PC-9 (cell line): ENCODE measurements at regions not wholly inside any gene's neighbourhood (a gene's known extent, or its start where the extent isn't known, plus 50 kb on each side); places are given as distances from the start of the nearest gene placed in this dataset.

ENCODE experiments used
- BruUV-seq: library from RNA; stranded (reverse); fragments of 400-500 nt; replicated peaks from 2 replicates; lab custom pipeline; 2021; lab: Mats Ljungman, UMichigan
- CTCF ChIA-PET: fragments of 300-600 bp; sonication (Branson Sonifier 250); formaldehyde crosslinking; loops from one replicate; lab custom pipeline; 2022; ENCODE audit warnings: antibody characterized with exemption; lab: Charles Lee
- POLR2A ChIA-PET: fragments of 300-600 bp; sonication (Branson Sonifier 250); formaldehyde crosslinking; loops from one replicate; lab custom pipeline; 2022; ENCODE audit warnings: antibody characterized with exemption; ENCODE audit not compliant: unreplicated experiment; lab: Charles Lee
- DNase-seq, 2 experiments: peaks; one replicate each; pipeline versions ENCODE4 v3.0.0 to v3.0.0-alpha.2; 2015 to 2022; ENCODE audit warnings: mixed read lengths in 1 of 2
- H2AFZ ChIP-seq: fragments of 200-600 bp; sonication (generic); 2 replicates; pipeline ENCODE4 v1.8.1; 2017; ENCODE audit warnings: antibody characterized with exemption
- H3F3A ChIP-seq: fragments of 200-600 bp; sonication (generic); 2 replicates; pipeline ENCODE4 v1.8.1; 2017; ENCODE audit warnings: antibody characterized with exemption, mild to moderate bottlenecking, low read depth; ENCODE audit not compliant: insufficient read depth
- H3K27ac ChIP-seq: fragments of 200-600 bp; sonication (generic); 2 replicates; pipeline ENCODE4 v1.6.1; 2016; ENCODE audit warnings: mixed run types
- H3K27me3 ChIP-seq: fragments of 200-600 bp; sonication (generic); 2 replicates; pipeline ENCODE4 v1.6.1; 2016; ENCODE audit warnings: low read depth, mixed run types; ENCODE audit not compliant: insufficient read depth
- H3K36me3 ChIP-seq: fragments of 200-600 bp; sonication (generic); 2 replicates; pipeline ENCODE4 v1.6.1; 2016; ENCODE audit warnings: low read depth, mixed run types
- H3K4me1 ChIP-seq: fragments of 200-600 bp; sonication (generic); replicated peaks from 2 replicates; pipeline ENCODE4 v1.6.1; 2016; ENCODE audit warnings: mixed run types; ENCODE audit not compliant: insufficient read depth
- H3K4me2 ChIP-seq: fragments of 200-600 bp; sonication (generic); 2 replicates; pipeline ENCODE4 v1.6.1; 2017; ENCODE audit warnings: mixed run types
- H3K4me3 ChIP-seq: fragments of 200-600 bp; sonication (generic); 2 replicates; pipeline ENCODE4 v1.6.1; 2016; ENCODE audit warnings: mixed run types
- H3K79me2 ChIP-seq: fragments of 200-600 bp; sonication (generic); 2 replicates; pipeline ENCODE4 v1.6.1; 2017; ENCODE audit warnings: low read depth, mixed run types
- H3K9me2 ChIP-seq: fragments of 200-600 bp; sonication (generic); 2 replicates; pipeline ENCODE4 v1.8.1; 2017; ENCODE audit warnings: mild to moderate bottlenecking; ENCODE audit not compliant: insufficient read depth
- H3K9me3 ChIP-seq: fragments of 200-600 bp; sonication (generic); 2 replicates; pipeline ENCODE4 v1.8.1; 2016; ENCODE audit warnings: low read depth; ENCODE audit not compliant: insufficient read depth
- H4K20me1 ChIP-seq: fragments of 200-600 bp; sonication (generic); 2 replicates; pipeline ENCODE4 v1.8.1; 2017; ENCODE audit not compliant: insufficient read depth
- EZH2 ChIP-seq: fragments of 200-600 bp; sonication (generic); IDR thresholded peaks from 2 replicates; pipeline ENCODE4 v1.8.0; 2017; ENCODE audit warnings: antibody characterized with exemption, low read depth
- intact Hi-C: fragments of 100-400 bp; cut with micrococcal nuclease; formaldehyde crosslinking; loops from one replicate; pipeline ENCODE4 v1.10.0; 2022; ENCODE audit not compliant: unreplicated experiment
- TF ChIP-seq, protein P1 (sequence below): fragments of 200-600 bp; sonication (generic); conservative IDR thresholded peaks from 2 replicates; pipeline ENCODE4 v1.6.1; 2017; ENCODE audit warnings: mixed run types, antibody characterized with exemption, mild to moderate bottlenecking, moderate library complexity

DNA sequence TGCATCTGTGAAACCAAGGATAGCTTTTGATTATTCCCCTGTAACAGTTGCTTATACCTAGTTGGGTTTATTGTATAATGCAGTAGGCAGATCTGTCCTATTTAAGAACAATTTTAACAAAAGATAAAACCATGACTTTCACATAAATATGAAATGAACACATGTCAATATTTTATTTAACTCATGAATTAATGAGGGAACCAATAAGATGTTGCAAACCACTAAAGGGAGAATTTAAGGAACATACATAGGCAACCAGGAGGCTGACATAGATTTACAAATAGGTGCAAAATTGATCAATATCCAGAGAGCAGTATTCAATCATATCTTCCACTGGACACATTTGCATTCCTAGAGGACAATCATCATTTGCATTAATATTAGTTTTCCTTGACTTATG, 280.0 kb upstream of the BRINP1 start:
- ChIA-PET POLR2A (no interaction called here), CTCF (no interaction called here)
- Histone ChIP-seq H3K9me3 (no peaks in the 10 kb centered on the region), H3K4me1 (no peaks in the 10 kb centered on the region), H3K36me3 (no peaks in the 10 kb centered on the region), H3K27ac (no peak overlapping the region), H3F3A (no peaks in the 10 kb centered on the region), H2AFZ (no peak overlapping the region), H3K27me3 (no peaks in the 10 kb centered on the region), H3K4me3 (no peak overlapping the region), H3K4me2 (no peak overlapping the region), H3K79me2 (no peaks in the 10 kb centered on the region), H4K20me1 (no peaks in the 10 kb centered on the region), H3K9me2 (no peaks in the 10 kb centered on the region)
- TF ChIP-seq, protein P1, sequence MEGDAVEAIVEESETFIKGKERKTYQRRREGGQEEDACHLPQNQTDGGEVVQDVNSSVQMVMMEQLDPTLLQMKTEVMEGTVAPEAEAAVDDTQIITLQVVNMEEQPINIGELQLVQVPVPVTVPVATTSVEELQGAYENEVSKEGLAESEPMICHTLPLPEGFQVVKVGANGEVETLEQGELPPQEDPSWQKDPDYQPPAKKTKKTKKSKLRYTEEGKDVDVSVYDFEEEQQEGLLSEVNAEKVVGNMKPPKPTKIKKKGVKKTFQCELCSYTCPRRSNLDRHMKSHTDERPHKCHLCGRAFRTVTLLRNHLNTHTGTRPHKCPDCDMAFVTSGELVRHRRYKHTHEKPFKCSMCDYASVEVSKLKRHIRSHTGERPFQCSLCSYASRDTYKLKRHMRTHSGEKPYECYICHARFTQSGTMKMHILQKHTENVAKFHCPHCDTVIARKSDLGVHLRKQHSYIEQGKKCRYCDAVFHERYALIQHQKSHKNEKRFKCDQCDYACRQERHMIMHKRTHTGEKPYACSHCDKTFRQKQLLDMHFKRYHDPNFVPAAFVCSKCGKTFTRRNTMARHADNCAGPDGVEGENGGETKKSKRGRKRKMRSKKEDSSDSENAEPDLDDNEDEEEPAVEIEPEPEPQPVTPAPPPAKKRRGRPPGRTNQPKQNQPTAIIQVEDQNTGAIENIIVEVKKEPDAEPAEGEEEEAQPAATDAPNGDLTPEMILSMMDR: no peak
- no peak for TF ChIP-seq EZH2
- DNase-seq: no peak
- intact Hi-C loops: no loop called here
- no TSS peak for BruUV-seq

DNA sequence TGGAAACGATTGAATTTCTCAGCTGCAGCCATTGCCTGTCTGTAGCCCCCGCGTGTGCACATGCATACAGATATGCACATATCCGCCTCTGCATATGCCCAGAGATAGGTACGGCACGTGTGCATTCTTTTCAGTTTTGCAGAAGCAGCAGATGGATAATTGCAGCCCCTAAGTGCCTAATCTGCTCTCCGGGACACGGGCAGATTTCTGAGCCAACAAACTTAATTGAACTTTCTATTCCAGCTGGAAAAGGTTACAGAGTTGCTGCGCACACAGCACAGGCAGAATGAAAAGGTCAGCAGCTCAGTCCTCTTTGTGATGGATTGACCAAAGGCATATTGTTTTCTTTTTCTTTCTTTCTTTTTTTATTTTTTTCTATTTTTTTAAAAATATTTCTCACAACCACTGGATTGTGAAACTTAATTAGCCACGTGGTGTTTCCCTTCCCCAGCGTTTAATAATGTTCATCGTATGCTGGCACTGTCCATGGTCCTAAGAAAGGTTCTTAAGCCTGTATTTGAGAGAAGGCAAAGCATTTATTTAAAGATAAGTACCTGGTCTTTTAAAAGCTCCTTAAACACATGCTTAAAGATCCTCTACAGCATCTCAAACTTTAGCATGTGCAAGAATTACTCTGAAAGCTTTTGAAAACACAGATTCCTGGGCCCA, 270.2 kb upstream of the BRINP1 start:
- no peaks in the 10 kb centered on the region for H4K20me1 ChIP-seq
- no peaks in the 10 kb centered on the region for H3K4me1 ChIP-seq
- H3K9me3 ChIP-seq: no peaks in the 10 kb centered on the region
- H3K9me2 ChIP-seq: no peaks in the 10 kb centered on the region
- no peak for DNase-seq
- TF ChIP-seq, protein P1: no peak
- no peak for TF ChIP-seq EZH2
- no peak overlapping the region for H3K27ac ChIP-seq
- ChIA-PET CTCF (no interaction called here), POLR2A (no interaction called here)
- intact Hi-C loops: no loop called here
- H2AFZ ChIP-seq: no peak overlapping the region
- H3K27me3 ChIP-seq: no peaks in the 10 kb centered on the region
- no peak overlapping the region for H3K4me3 ChIP-seq
- no peaks in the 10 kb centered on the region for H3F3A ChIP-seq
- no peaks in the 10 kb centered on the region for H3K36me3 ChIP-seq
- no TSS peak for BruUV-seq
- no peaks in the 10 kb centered on the region for H3K79me2 ChIP-seq
- no peak overlapping the region for H3K4me2 ChIP-seq

GRCh38 chr9:119634006-119634405, 264.8 kb upstream of the BRINP1 start:
- BruUV-seq: no TSS peak
- H2AFZ ChIP-seq: no peak overlapping the region
- no peak for DNase-seq
- no peaks in the 10 kb centered on the region for H3K4me1 ChIP-seq
- no peak for TF ChIP-seq EZH2
- no peak overlapping the region for H3K4me2 ChIP-seq
- no peaks in the 10 kb centered on the region for H3K9me3 ChIP-seq
- intact Hi-C loops: no loop called here
- no peaks in the 10 kb centered on the region for H3K79me2 ChIP-seq
- H3K36me3 ChIP-seq: no peaks in the 10 kb centered on the region
- no peaks in the 10 kb centered on the region for H4K20me1 ChIP-seq
- no peaks in the 10 kb centered on the region for H3K9me2 ChIP-seq
- H3K27me3 ChIP-seq: no peaks in the 10 kb centered on the region
- ChIA-PET POLR2A (no interaction called here), CTCF (no interaction called here)
- H3F3A ChIP-seq: no peaks in the 10 kb centered on the region
- no peak overlapping the region for H3K27ac ChIP-seq
- no peak overlapping the region for H3K4me3 ChIP-seq

- no TSS peak for BruUV-seq
- TF ChIP-seq, protein P1: no peak
- no peak for TF ChIP-seq EZH2
Observed at GRCh38 chr9:119611565-119611964, 242.3 kb upstream of the BRINP1 start.

More at GRCh38 chr9:119611565-119611964, 242.3 kb upstream of the BRINP1 start:
- Histone ChIP-seq H3K4me2 (no peak overlapping the region), H3K4me3 (no peak overlapping the region), H3K9me3 (no peaks in the 10 kb centered on the region), H3K9me2 (no peaks in the 10 kb centered on the region), H3K4me1 (no peaks in the 10 kb centered on the region), H4K20me1 (no peaks in the 10 kb centered on the region), H3K27me3 (peaks cover 6% of the 10 kb centered on the region; the same call in 1 of the 2 replicates), H3K79me2 (no peaks in the 10 kb centered on the region), H3K27ac (no peak overlapping the region), H2AFZ (no peak overlapping the region), H3F3A (no peaks in the 10 kb centered on the region), H3K36me3 (no peaks in the 10 kb centered on the region)
- intact Hi-C loops: no loop called here
- ChIA-PET POLR2A (no interaction called here), CTCF (interaction anchor here (0.6 kb wide), 1 partner anchor 76 kb away, joined by 3 read pairs; no protein-coding TSS in a partner anchor)
- DNase-seq: no peak
